Activated CD4-positive, alpha-beta memory T cell treated with anti-CD3 and anti-CD28 coated beads for 36 hours (primary cell): ENCODE measurements at regions not wholly inside any gene's neighbourhood (a gene's known extent, or its start where the extent isn't known, plus 50 kb on each side); places are given as distances from the start of the nearest gene placed in this dataset.
A peak's percentile ranks its signal among the peaks of the same experiment; 100 is the strongest.

Experiments
- CTCF ChIA-PET: fragments of 350-600 bp; sonication (Branson Sonifier 250); formaldehyde crosslinking; loops from one replicate; lab custom pipeline; 2021; ENCODE audit warnings: antibody characterized with exemption, inconsistent platforms; lab: Charles Lee
- POLR2A ChIA-PET: fragments of 350-600 bp; sonication (Branson Sonifier 250); formaldehyde crosslinking; loops from one replicate; lab custom pipeline; 2021; ENCODE audit warnings: antibody characterized with exemption; lab: Charles Lee
- DNase-seq: peaks from one replicate; pipeline ENCODE4 v3.0.0-alpha.2; 2020
- H3K27ac Mint-ChIP-seq: one replicate; pipeline ENCODE4 v1.8.0; 2021; ENCODE audit warnings: mixed read lengths
- H3K27me3 Mint-ChIP-seq: one replicate; pipeline ENCODE4 v1.8.0; 2021; ENCODE audit warnings: mixed read lengths
- H3K36me3 Mint-ChIP-seq: one replicate; pipeline ENCODE4 v1.8.0; 2021; ENCODE audit warnings: mixed read lengths
- H3K4me1 Mint-ChIP-seq: one replicate; pipeline ENCODE4 v1.8.0; 2021; ENCODE audit warnings: low read depth, mixed read lengths
- H3K4me3 Mint-ChIP-seq: one replicate; pipeline ENCODE4 v1.8.0; 2021; ENCODE audit warnings: mild to moderate bottlenecking, mixed read lengths
- H3K9me3 Mint-ChIP-seq: one replicate; pipeline ENCODE4 v1.8.0; 2021; ENCODE audit warnings: mixed read lengths
- intact Hi-C: fragments of 100-400 bp; cut with micrococcal nuclease; formaldehyde crosslinking; loops from one replicate; pipeline ENCODE4 v1.15.1; 2023

- H3K27ac Mint-ChIP-seq: no peak overlapping the region
- intact Hi-C loops: no loop called here
Measured at GRCh38 chr14:101217080-101217463, 313.6 kb upstream of the RTL1 start.

GRCh38 chr14:101217616-101218371 lies 314.3 kb upstream of the RTL1 start:
- POLR2A ChIA-PET: no interaction called here
- Mint-ChIP-seq H3K4me3 (no peak overlapping the region), H3K27me3 (peaks cover 4% of the 10 kb centered on the region), H3K27ac (no peak overlapping the region), H3K36me3 (no peaks in the 10 kb centered on the region), H3K4me1 (no peaks in the 10 kb centered on the region), H3K9me3 (peaks cover 17% of the 10 kb centered on the region)
- intact Hi-C loops: no loop called here
- CTCF ChIA-PET: no interaction called here
- DNase-seq: peak; percentile 4

More at GRCh38 chr14:101217080-101217463, 313.6 kb upstream of the RTL1 start:
- POLR2A ChIA-PET: no interaction called here
- no peak for DNase-seq
- peaks cover 21% of the 10 kb centered on the region for H3K9me3 Mint-ChIP-seq
- CTCF ChIA-PET: no interaction called here
- H3K4me1 Mint-ChIP-seq: no peaks in the 10 kb centered on the region
- peaks cover 2% of the 10 kb centered on the region for H3K27me3 Mint-ChIP-seq
- H3K4me3 Mint-ChIP-seq: no peak overlapping the region
- peaks cover 2% of the 10 kb centered on the region for H3K36me3 Mint-ChIP-seq

GRCh38 chr14:101219896-101220703 lies 316.6 kb upstream of the RTL1 start:
- peaks cover 2% of the 10 kb centered on the region for H3K9me3 Mint-ChIP-seq
- no peak overlapping the region for H3K4me3 Mint-ChIP-seq
- ChIA-PET POLR2A (no interaction called here), CTCF (no interaction called here)
- peaks cover 6% of the 10 kb centered on the region for H3K27me3 Mint-ChIP-seq
- DNase-seq: no peak
- H3K4me1 Mint-ChIP-seq: no peaks in the 10 kb centered on the region
- H3K27ac Mint-ChIP-seq: no peak overlapping the region
- intact Hi-C loops: no loop called here
- H3K36me3 Mint-ChIP-seq: no peaks in the 10 kb centered on the region

GRCh38 chr14:101220921-101221510 lies 317.5 kb upstream of the RTL1 start:
- DNase-seq: no peak
- no peaks in the 10 kb centered on the region for H3K4me1 Mint-ChIP-seq
- intact Hi-C loops: no loop called here
- peaks cover 7% of the 10 kb centered on the region for H3K27me3 Mint-ChIP-seq
- CTCF ChIA-PET: no interaction called here
- no peak overlapping the region for H3K4me3 Mint-ChIP-seq
- no peaks in the 10 kb centered on the region for H3K36me3 Mint-ChIP-seq
- POLR2A ChIA-PET: no interaction called here
- no peak overlapping the region for H3K27ac Mint-ChIP-seq
- no peaks in the 10 kb centered on the region for H3K9me3 Mint-ChIP-seq

GRCh38 chr14:101221549-101222160 lies 318.1 kb upstream of the RTL1 start:
- H3K27me3 Mint-ChIP-seq: peaks cover 10% of the 10 kb centered on the region
- no peaks in the 10 kb centered on the region for H3K36me3 Mint-ChIP-seq
- no peaks in the 10 kb centered on the region for H3K9me3 Mint-ChIP-seq
- H3K4me1 Mint-ChIP-seq: no peaks in the 10 kb centered on the region
- no peak overlapping the region for H3K4me3 Mint-ChIP-seq
- intact Hi-C loops: no loop called here
- no peak overlapping the region for H3K27ac Mint-ChIP-seq
- ChIA-PET CTCF (no interaction called here), POLR2A (no interaction called here)
- no peak for DNase-seq

- H3K4me3 Mint-ChIP-seq: no peak overlapping the region
- no peaks in the 10 kb centered on the region for H3K9me3 Mint-ChIP-seq
- H3K27me3 Mint-ChIP-seq: peaks cover 11% of the 10 kb centered on the region
- intact Hi-C loops: no loop called here
- no peaks in the 10 kb centered on the region for H3K36me3 Mint-ChIP-seq
- no peak overlapping the region for H3K27ac Mint-ChIP-seq
- ChIA-PET CTCF (interaction anchor here (0.6 kb wide), 1 partner anchor 102 kb away, joined by 3 read pairs; no protein-coding TSS in a partner anchor), POLR2A (no interaction called here)
- no peaks in the 10 kb centered on the region for H3K4me1 Mint-ChIP-seq
- DNase-seq: no peak
Measured at GRCh38 chr14:101222362-101223070, 319.0 kb upstream of the RTL1 start.

- POLR2A ChIA-PET: no interaction called here
- CTCF ChIA-PET: no interaction called here
- Mint-ChIP-seq H3K27me3 (peaks cover 11% of the 10 kb centered on the region), H3K4me1 (no peaks in the 10 kb centered on the region), H3K27ac (no peak overlapping the region), H3K9me3 (no peaks in the 10 kb centered on the region), H3K4me3 (no peak overlapping the region), H3K36me3 (no peaks in the 10 kb centered on the region)
- intact Hi-C loops: no loop called here
- no peak for DNase-seq
Measured at GRCh38 chr14:101223127-101223526, 319.6 kb upstream of the RTL1 start.

- H3K9me3 Mint-ChIP-seq: no peaks in the 10 kb centered on the region
- no peak overlapping the region for H3K27ac Mint-ChIP-seq
- H3K36me3 Mint-ChIP-seq: no peaks in the 10 kb centered on the region
- no peaks in the 10 kb centered on the region for H3K4me1 Mint-ChIP-seq
- H3K4me3 Mint-ChIP-seq: no peak overlapping the region
- DNase-seq: no peak
- ChIA-PET CTCF (no interaction called here), POLR2A (no interaction called here)
- intact Hi-C loops: no loop called here
- H3K27me3 Mint-ChIP-seq: peaks cover 11% of the 10 kb centered on the region
Measured at GRCh38 chr14:101223561-101224162, 320.1 kb upstream of the RTL1 start.

GRCh38 chr14:101224356-101225156 lies 321.0 kb upstream of the RTL1 start:
- ChIA-PET CTCF (no interaction called here), POLR2A (no interaction called here)
- intact Hi-C loops: no loop called here
- Mint-ChIP-seq H3K4me3 (no peak overlapping the region), H3K27me3 (peaks cover 11% of the 10 kb centered on the region), H3K9me3 (no peaks in the 10 kb centered on the region), H3K36me3 (no peaks in the 10 kb centered on the region), H3K4me1 (no peaks in the 10 kb centered on the region), H3K27ac (no peak overlapping the region)
- no peak for DNase-seq

GRCh38 chr14:101225157-101226152 lies 321.9 kb upstream of the RTL1 start:
- no peaks in the 10 kb centered on the region for H3K36me3 Mint-ChIP-seq
- H3K27me3 Mint-ChIP-seq: peaks cover 11% of the 10 kb centered on the region
- no peak overlapping the region for H3K27ac Mint-ChIP-seq
- no peaks in the 10 kb centered on the region for H3K9me3 Mint-ChIP-seq
- no peak overlapping the region for H3K4me3 Mint-ChIP-seq
- intact Hi-C loops: no loop called here
- no peaks in the 10 kb centered on the region for H3K4me1 Mint-ChIP-seq
- ChIA-PET POLR2A (interaction anchor here (0.8 kb wide), 1 partner anchor 10 kb away, joined by 3 read pairs; no protein-coding TSS in a partner anchor), CTCF (no interaction called here)
- DNase-seq: no peak
